Neuronal stem cell (in vitro differentiated cells): ENCODE measurements at regions not wholly inside any gene's neighbourhood (a gene's known extent, or its start where the extent isn't known, plus 50 kb on each side); places are given as distances from the start of the nearest gene placed in this dataset.

Experiments
- DNase-seq: peaks from one replicate; pipeline ENCODE4 v3.0.0-alpha.2; 2013; ENCODE audit warnings: low spot score
- H2AFZ ChIP-seq: one replicate; pipeline ENCODE4 v1.6.1; 2013; ENCODE audit warnings: mild to moderate bottlenecking, low read length, inconsistent platforms
- H2AK5ac ChIP-seq: 2 replicates; pipeline ENCODE4 v1.6.1; 2013; ENCODE audit warnings: low read depth, mild to moderate bottlenecking, inconsistent platforms, low read length, moderate library complexity, mixed read lengths
- H2BK120ac ChIP-seq: 2 replicates; pipeline ENCODE4 v1.6.1; 2013; ENCODE audit warnings: low read depth, mild to moderate bottlenecking, inconsistent platforms, low read length, moderate library complexity, mixed read lengths
- H2BK12ac ChIP-seq: one replicate; pipeline ENCODE4 v1.6.1; 2013; ENCODE audit warnings: low read length, inconsistent platforms
- H2BK15ac ChIP-seq: 2 replicates; pipeline ENCODE4 v1.6.1; 2013; ENCODE audit warnings: mild to moderate bottlenecking, low read length, inconsistent platforms, mixed read lengths
- H2BK5ac ChIP-seq: one replicate; pipeline ENCODE4 v1.6.1; 2013; ENCODE audit warnings: inconsistent platforms, mild to moderate bottlenecking, low read length, moderate library complexity
- H3K14ac ChIP-seq: one replicate; pipeline ENCODE4 v1.6.1; 2013; ENCODE audit warnings: low read length, inconsistent platforms
- H3K18ac ChIP-seq: 2 replicates; pipeline ENCODE4 v1.6.1; 2013; ENCODE audit warnings: low read length, inconsistent platforms
- H3K23ac ChIP-seq: 2 replicates; pipeline ENCODE4 v1.6.1; 2013; ENCODE audit warnings: low read depth, mild to moderate bottlenecking, mixed read lengths, low read length, inconsistent platforms; ENCODE audit not compliant: poor library complexity
- H3K27ac ChIP-seq: replicated peaks from 3 replicates; pipeline ENCODE4 v1.5.1; 2013; ENCODE audit warnings: low read length, inconsistent platforms
- H3K27me3 ChIP-seq, 3 experiments: 2 replicates each; pipeline ENCODE4 v1.6.1; 2013; ENCODE audit warnings: low read length in 3 of 3, mild to moderate bottlenecking in 2 of 3, inconsistent platforms in 1 of 3, low read depth in 1 of 3, mixed read lengths in 1 of 3, moderate library complexity in 1 of 3; ENCODE audit not compliant: control insufficient read depth in 3 of 3, insufficient read depth in 3 of 3
- H3K36me3 ChIP-seq, 2 donors: replicated peaks in 1 of 2; 2 replicates each; pipeline ENCODE4 v1.6.1; 2013; ENCODE audit warnings: low read length in 2 of 2; ENCODE audit not compliant: control insufficient read depth in 2 of 2, insufficient read depth in 2 of 2
- H3K4ac ChIP-seq: 2 replicates; pipeline ENCODE4 v1.6.1; 2013; ENCODE audit warnings: inconsistent platforms, mild to moderate bottlenecking, low read length, moderate library complexity
- H3K4me1 ChIP-seq, 2 donors: 1 replicate in 1 of 2; 2 replicates in 1 of 2; pipeline ENCODE4 v1.6.1; 2013; ENCODE audit warnings: low read length in 2 of 2, low read depth in 1 of 2; ENCODE audit not compliant: control insufficient read depth in 2 of 2, insufficient read depth in 1 of 2
- H3K4me2 ChIP-seq: one replicate; pipeline ENCODE4 v1.6.1; 2013; ENCODE audit warnings: mild to moderate bottlenecking, low read length, inconsistent platforms; ENCODE audit not compliant: insufficient read depth, poor library complexity, severe bottlenecking
- H3K4me3 ChIP-seq, 2 donors: 2 replicates each; pipeline ENCODE4 v1.5.1; 2013; ENCODE audit warnings: low read length in 2 of 2, mild to moderate bottlenecking in 2 of 2, inconsistent platforms in 1 of 2, moderate library complexity in 1 of 2
- H3K79me1 ChIP-seq: one replicate; pipeline ENCODE4 v1.6.1; 2013; ENCODE audit warnings: low read depth, mild to moderate bottlenecking, inconsistent platforms, low read length, moderate library complexity
- H3K9ac ChIP-seq: one replicate; pipeline ENCODE4 v1.6.1; 2013; ENCODE audit warnings: mild to moderate bottlenecking, low read depth, low read length, inconsistent platforms; ENCODE audit not compliant: poor library complexity
- H3K9me3 ChIP-seq, 2 donors: replicated peaks in 1 of 2; 2 replicates each; pipeline versions ENCODE3 to v1.6.1; 2013; ENCODE audit warnings: low read length in 2 of 2, mild to moderate bottlenecking in 2 of 2, inconsistent platforms in 1 of 2, low read depth in 1 of 2, mixed read lengths in 1 of 2, moderate library complexity in 1 of 2; ENCODE audit not compliant: control insufficient read depth in 2 of 2, insufficient read depth in 1 of 2
- H4K8ac ChIP-seq: one replicate; pipeline ENCODE4 v1.6.1; 2013; ENCODE audit warnings: low read depth, mild to moderate bottlenecking, inconsistent platforms, low read length, moderate library complexity
- H4K91ac ChIP-seq: one replicate; pipeline ENCODE4 v1.6.1; 2013; ENCODE audit warnings: low read length, low read depth, mild to moderate bottlenecking, inconsistent platforms; ENCODE audit not compliant: poor library complexity
- WGBS, 2 donors: extraction: QIAGEN DNeasy Blood & Tissue Kit; methylation state at CpG; one replicate each; pipeline ENCODE4 v1.1.7; 2013; ENCODE audit warnings: missing lambda C conversion rate in 2 of 2, mixed read lengths in 1 of 2; ENCODE audit not compliant: insufficient read length in 2 of 2, insufficient replicate concordance in 1 of 2; ENCODE audit errors: extremely low coverage in 2 of 2; 5-methylcytosine and 5-hydroxymethylcytosine counted together

DNA sequence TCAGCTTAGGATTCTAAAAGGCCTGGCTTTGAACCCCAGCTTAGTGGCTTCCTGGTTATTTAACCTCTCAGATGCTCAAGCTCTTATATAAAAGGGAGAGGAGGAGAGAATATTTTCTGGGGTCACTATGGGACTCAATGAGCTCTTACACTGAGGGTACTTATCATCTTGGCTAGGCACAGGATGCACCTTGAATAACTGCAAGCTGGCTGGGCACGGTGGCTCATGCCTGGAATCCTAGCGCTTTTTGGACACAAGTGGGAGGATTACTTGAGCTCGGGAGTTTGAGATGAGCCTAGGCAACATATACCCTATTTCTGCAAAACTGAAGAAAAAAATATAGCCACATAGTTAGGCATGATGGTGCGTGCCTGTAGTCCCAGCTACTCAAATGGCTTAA lies 665.3 kb upstream of the RBFOX1 start:
- Histone ChIP-seq H3K18ac (no peak overlapping the region), H3K14ac (no peak overlapping the region), H2BK15ac (no peak overlapping the region), H3K4me2 (no peak overlapping the region), H3K4me3 (no peak overlapping the region), H3K9me3 (no peaks in the 10 kb centered on the region), H3K27me3 (no peaks in the 10 kb centered on the region), H2BK12ac (no peak overlapping the region), H3K79me1 (no peaks in the 10 kb centered on the region), H3K4me1 (no peaks in the 10 kb centered on the region), H3K23ac (no peak overlapping the region), H2BK120ac (no peak overlapping the region), H2AFZ (no peak overlapping the region), H3K9ac (no peak overlapping the region), H4K8ac (no peak overlapping the region), H3K4ac (no peak overlapping the region), H2AK5ac (no peak overlapping the region), H3K27ac (no peak overlapping the region), H3K36me3 (no peaks in the 10 kb centered on the region), H2BK5ac (no peak overlapping the region), H4K91ac (no peak overlapping the region)
- no peak for DNase-seq
- WGBS, 2 donors = no CpG with 5 or more reads among the region's 4 CpGs

GRCh38 chr16:6665126-6665525 lies 667.5 kb upstream of the RBFOX1 start:
- no peak overlapping the region for H2BK5ac ChIP-seq
- H3K14ac ChIP-seq = no peak overlapping the region
- H3K27ac ChIP-seq = no peak overlapping the region
- H3K36me3 ChIP-seq = no peaks in the 10 kb centered on the region
- no peak overlapping the region for H4K8ac ChIP-seq
- H2AK5ac ChIP-seq = no peak overlapping the region
- DNase-seq = no peak
- no peak overlapping the region for H2AFZ ChIP-seq
- H3K9me3 ChIP-seq = no peaks in the 10 kb centered on the region
- H2BK12ac ChIP-seq = no peak overlapping the region
- no peak overlapping the region for H3K9ac ChIP-seq
- H2BK15ac ChIP-seq = no peak overlapping the region
- no peak overlapping the region for H3K4me3 ChIP-seq
- no CpG with 5 or more reads among the region's 7 CpGs for WGBS, 2 donors
- no peak overlapping the region for H3K18ac ChIP-seq
- no peak overlapping the region for H2BK120ac ChIP-seq
- H3K79me1 ChIP-seq = no peaks in the 10 kb centered on the region
- H4K91ac ChIP-seq = no peak overlapping the region
- no peak overlapping the region for H3K4me2 ChIP-seq
- H3K23ac ChIP-seq = no peak overlapping the region
- no peaks in the 10 kb centered on the region for H3K27me3 ChIP-seq
- no peak overlapping the region for H3K4ac ChIP-seq
- H3K4me1 ChIP-seq = no peaks in the 10 kb centered on the region

DNA sequence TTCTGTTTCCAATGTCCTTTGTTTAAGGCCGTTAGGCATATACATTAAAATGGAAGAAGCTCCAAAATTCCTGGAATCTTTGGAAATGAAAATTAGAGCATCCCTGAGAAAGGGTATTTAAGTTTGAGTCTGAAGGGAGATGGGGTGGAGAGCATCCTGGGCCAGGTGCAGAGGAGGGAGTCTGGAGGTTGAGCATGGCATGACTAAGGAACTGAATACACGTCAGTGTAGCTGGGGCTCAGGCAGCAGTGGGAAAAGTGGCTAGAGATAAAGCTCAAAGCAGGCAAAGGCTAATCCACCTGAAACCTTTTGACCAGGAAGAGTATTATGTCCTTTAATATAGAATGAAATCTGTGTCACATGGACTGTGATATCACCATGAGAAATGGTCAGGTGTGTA lies 669.0 kb upstream of the RBFOX1 start:
- no peaks in the 10 kb centered on the region for H3K79me1 ChIP-seq
- H3K4me2 ChIP-seq = no peak overlapping the region
- H2BK15ac ChIP-seq = no peak overlapping the region
- no peak overlapping the region for H3K4me3 ChIP-seq
- no peak overlapping the region for H2BK12ac ChIP-seq
- no peak overlapping the region for H3K9ac ChIP-seq
- no peak overlapping the region for H3K4ac ChIP-seq
- H2BK5ac ChIP-seq = no peak overlapping the region
- H2AFZ ChIP-seq = no peak overlapping the region
- H3K4me1 ChIP-seq = no peaks in the 10 kb centered on the region
- H3K27me3 ChIP-seq = no peaks in the 10 kb centered on the region
- H4K91ac ChIP-seq = no peak overlapping the region
- H3K18ac ChIP-seq = no peak overlapping the region
- no peak overlapping the region for H2BK120ac ChIP-seq
- no peak overlapping the region for H2AK5ac ChIP-seq
- no peak overlapping the region for H3K23ac ChIP-seq
- H3K27ac ChIP-seq = no peak overlapping the region
- no peak overlapping the region for H3K14ac ChIP-seq
- DNase-seq = no peak
- no peaks in the 10 kb centered on the region for H3K9me3 ChIP-seq
- H4K8ac ChIP-seq = no peak overlapping the region
- WGBS, 2 donors = no CpG with 5 or more reads among the region's 2 CpGs
- H3K36me3 ChIP-seq = no peaks in the 10 kb centered on the region

DNA sequence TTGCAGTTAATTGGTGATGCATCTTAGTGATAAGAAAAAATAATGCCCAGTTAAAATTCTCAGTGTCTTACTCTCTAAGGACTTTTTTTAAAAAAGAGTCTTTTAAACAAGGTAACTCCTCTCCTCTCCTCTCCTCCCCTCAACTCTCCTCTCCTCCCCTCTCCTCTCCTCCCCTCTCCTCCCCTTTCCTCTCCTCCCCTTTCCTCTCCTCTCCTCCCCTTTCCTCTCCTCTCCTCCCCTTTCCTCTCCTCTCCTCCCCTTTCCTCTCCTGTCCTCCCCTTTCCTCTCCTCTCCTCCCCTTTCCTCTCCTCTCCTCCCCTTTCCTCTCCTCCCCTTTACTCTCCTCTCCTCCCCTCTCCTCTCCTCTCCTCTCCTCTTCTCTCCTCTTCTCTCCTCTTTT lies 675.9 kb upstream of the RBFOX1 start:
- no peak overlapping the region for H4K8ac ChIP-seq
- H3K79me1 ChIP-seq = no peaks in the 10 kb centered on the region
- no peak overlapping the region for H3K18ac ChIP-seq
- H4K91ac ChIP-seq = no peak overlapping the region
- no peak overlapping the region for H3K9ac ChIP-seq
- H2BK15ac ChIP-seq = no peak overlapping the region
- no peak overlapping the region for H3K23ac ChIP-seq
- H3K4ac ChIP-seq = no peak overlapping the region
- H3K14ac ChIP-seq = no peak overlapping the region
- H2BK12ac ChIP-seq = no peak overlapping the region
- no peaks in the 10 kb centered on the region for H3K9me3 ChIP-seq
- H2AK5ac ChIP-seq = no peak overlapping the region
- DNase-seq = no peak
- H3K4me3 ChIP-seq = no peak overlapping the region
- H2AFZ ChIP-seq = no peak overlapping the region
- H2BK5ac ChIP-seq = no peak overlapping the region
- no peak overlapping the region for H3K4me2 ChIP-seq
- no peak overlapping the region for H3K27ac ChIP-seq
- no peaks in the 10 kb centered on the region for H3K36me3 ChIP-seq
- H2BK120ac ChIP-seq = no peak overlapping the region
- no peaks in the 10 kb centered on the region for H3K27me3 ChIP-seq
- no peaks in the 10 kb centered on the region for H3K4me1 ChIP-seq
